GM23338 (cell line): ENCODE measurements at regions not wholly inside any gene's neighbourhood (a gene's known extent, or its start where the extent isn't known, plus 50 kb on each side); places are given as distances from the start of the nearest gene placed in this dataset.
"Not testable (repeated sequence)": the region's sequence is repeated elsewhere in the genome, so short reads cannot be mapped to it uniquely, and the experiment has no call there.

ENCODE experiments used
- EZH2 ChIP-seq: fragments of 200-600 bp; sonication (generic); IDR thresholded peaks from one replicate; pipeline ENCODE4 v1.8.0; 2017; ENCODE audit warnings: antibody characterized with exemption, mild to moderate bottlenecking, low read depth; ENCODE audit not compliant: unreplicated experiment
- EZH2phosphoT487 ChIP-seq: fragments of 200-600 bp; sonication (generic); IDR thresholded peaks from one replicate; pipeline ENCODE4 v1.8.1; 2018; ENCODE audit warnings: antibody characterized with exemption; ENCODE audit not compliant: unreplicated experiment
- POLR2AphosphoS5 ChIP-seq: IDR thresholded peaks from 2 replicates; pipeline ENCODE4 v1.6.1; 2016; ENCODE audit warnings: antibody characterized with exemption, low read depth
- TF ChIP-seq, protein P1 (sequence below), 2 experiments: fragments of 200-600 bp in 1 of 2; sonication (generic) in 1 of 2; conservative IDR thresholded peaks; 2 replicates each; pipeline versions ENCODE4 v1.5.1 to v1.6.1; 2016 to 2017; ENCODE audit warnings: antibody characterized with exemption in 2 of 2, low read depth in 2 of 2, mild to moderate bottlenecking in 2 of 2, moderate library complexity in 1 of 2

DNA sequence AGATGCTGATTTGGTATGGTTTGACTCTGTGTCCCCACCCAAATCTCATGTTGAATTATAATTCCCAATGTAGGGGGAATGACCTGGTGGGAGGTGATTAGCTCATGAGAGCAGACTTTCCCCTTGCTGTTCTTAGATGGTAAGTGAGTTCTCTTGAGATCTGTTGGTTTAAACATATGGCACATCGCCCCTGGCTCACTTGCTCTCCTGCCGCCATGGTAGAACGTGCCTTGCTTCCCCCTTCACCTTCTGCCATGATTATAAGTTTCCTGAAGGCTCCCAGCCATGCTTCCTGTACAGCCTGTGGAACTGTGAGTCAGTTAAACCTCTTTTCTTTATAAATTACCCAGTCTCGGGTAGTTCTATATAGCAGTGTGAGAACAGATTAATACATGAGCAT lies 2930.2 kb upstream of the OR11H1 start:
- TF ChIP-seq, protein P1, sequence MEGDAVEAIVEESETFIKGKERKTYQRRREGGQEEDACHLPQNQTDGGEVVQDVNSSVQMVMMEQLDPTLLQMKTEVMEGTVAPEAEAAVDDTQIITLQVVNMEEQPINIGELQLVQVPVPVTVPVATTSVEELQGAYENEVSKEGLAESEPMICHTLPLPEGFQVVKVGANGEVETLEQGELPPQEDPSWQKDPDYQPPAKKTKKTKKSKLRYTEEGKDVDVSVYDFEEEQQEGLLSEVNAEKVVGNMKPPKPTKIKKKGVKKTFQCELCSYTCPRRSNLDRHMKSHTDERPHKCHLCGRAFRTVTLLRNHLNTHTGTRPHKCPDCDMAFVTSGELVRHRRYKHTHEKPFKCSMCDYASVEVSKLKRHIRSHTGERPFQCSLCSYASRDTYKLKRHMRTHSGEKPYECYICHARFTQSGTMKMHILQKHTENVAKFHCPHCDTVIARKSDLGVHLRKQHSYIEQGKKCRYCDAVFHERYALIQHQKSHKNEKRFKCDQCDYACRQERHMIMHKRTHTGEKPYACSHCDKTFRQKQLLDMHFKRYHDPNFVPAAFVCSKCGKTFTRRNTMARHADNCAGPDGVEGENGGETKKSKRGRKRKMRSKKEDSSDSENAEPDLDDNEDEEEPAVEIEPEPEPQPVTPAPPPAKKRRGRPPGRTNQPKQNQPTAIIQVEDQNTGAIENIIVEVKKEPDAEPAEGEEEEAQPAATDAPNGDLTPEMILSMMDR (conservative IDR thresholded peaks at IDR 0.05; ENCODE audit: low read depth in 2 of 2), result not testable (repeated sequence)
- TF ChIP-seq POLR2AphosphoS5, EZH2, EZH2phosphoT487: not testable (repeated sequence)
